RPMI7951 (cell line): ENCODE measurements at regions not wholly inside any gene's neighbourhood (a gene's known extent, or its start where the extent isn't known, plus 50 kb on each side); places are given as distances from the start of the nearest gene placed in this dataset.
A peak's percentile ranks its signal among the peaks of the same experiment; 100 is the strongest.
"Not testable (repeated sequence)": the region's sequence is repeated elsewhere in the genome, so short reads cannot be mapped to it uniquely, and the experiment has no call there.

ENCODE experiments used
- DNase-seq: peaks from one replicate; pipeline ENCODE4 v3.0.0-alpha.2; 2012; ENCODE audit warnings: low read depth

DNA sequence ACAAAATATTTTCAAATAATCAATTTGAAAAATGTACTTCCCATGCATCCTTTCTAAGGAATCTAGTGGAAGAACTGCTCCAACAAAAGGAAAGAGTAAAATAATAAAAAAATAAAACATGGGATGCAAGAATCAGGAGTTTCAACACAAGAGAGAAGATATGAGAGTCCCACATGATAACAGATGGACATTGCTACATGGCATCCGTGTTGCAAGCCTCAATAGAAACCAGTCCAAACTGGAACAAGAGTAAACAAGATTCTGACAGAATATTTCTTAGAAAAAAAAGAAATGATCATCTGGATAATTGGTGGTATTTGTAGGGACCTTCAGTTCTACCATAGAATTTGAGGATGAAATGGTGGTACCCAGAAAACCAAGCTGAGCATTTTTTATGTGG is 186.8 kb downstream of the FRK start:
- no peak for DNase-seq

DNA sequence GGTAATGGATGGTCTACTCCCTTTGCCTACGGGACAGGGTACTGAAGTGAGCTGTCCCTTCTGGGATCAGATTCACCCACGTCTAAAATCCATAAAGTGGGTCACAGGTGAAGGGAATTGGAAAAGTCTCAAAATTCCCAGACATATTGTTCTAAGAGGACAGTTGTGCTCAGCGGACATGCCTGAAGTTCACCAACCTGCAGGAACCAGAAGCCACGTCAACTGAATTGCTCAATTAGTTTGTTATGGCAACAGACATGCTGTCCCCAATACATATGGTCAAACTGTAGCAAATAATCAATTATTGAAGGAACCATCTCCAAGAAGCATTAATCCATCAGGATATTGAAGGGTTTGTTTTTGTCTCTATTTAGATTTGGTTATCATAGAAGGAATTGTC is 190.2 kb downstream of the FRK start:
- no peak for DNase-seq

DNA sequence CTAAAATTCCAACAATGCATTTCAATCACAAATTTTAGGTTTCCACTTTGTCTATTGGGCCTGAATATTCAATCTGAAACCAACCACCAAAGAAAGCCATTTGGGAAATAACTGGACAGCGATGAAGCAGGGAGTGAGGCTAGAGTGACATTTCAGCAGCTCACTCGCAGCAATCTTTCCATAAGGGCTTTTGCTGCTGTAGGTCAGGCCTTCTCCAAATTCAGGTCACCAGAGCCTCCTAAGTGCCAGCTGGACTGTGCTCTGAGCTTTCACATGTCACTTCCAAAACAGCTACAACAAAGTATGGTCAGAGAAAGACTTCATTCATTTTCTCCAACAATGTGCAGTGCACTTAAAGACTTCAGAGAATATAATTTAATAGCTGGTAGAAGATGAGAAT is 194.8 kb downstream of the FRK start:
- DNase-seq = no peak

DNA sequence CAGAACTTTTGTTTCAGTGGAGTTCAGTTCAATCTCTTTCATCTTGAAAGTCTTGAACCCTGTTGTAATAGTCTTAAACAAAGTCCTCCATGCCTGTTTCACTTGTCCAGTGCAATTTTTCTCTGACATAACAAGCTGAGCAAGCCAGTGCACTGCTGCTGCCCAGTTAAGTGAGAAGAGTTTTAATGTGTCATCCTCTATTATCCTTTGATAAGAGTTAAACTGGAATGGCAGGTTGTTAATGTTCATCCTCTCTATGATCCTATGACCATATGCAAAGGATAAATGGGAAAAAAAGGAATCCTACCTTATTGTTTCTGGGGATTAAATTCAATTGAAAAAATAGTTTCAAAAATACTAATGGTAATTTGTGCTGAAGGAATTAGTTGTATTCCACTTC is 197.5 kb downstream of the FRK start:
- no peak for DNase-seq

DNA sequence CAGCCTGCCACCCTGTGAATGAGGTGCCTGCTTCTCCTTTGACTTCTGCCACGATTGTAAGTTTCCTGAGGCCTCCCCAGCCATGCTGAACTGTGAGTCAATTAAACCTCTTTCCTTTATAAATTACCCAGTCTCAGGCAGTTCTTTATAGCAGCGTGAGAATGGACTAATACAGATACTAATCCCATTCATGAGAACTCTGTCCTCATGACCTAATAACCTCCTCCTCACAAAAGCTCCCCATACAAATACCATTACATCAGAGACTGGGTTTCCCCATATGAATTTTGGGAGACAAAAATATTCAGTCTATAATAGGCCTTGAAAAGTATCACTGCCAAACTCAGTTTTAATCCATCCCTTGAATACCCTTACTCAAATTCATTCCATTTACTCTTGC is 199.0 kb downstream of the FRK start:
- not testable (repeated sequence) for DNase-seq

DNA sequence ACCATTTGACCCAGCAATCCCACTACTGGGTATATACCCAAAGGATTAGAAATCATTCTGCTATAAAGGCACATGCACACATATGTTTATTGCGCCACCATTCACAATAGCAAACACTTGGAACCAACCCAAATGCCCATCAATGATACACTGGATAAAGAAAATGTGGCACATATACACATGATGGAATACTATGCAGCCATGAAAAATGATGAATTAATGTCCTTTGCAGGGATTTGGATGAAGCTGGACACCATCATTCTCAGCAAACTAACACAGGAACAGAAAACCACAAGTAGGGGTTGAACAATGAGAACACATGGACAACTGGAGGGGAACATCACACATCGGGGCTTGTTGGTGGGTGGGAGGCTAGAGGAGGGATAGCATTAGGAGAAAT is 201.1 kb downstream of the FRK start:
- not testable (repeated sequence) for DNase-seq

DNA sequence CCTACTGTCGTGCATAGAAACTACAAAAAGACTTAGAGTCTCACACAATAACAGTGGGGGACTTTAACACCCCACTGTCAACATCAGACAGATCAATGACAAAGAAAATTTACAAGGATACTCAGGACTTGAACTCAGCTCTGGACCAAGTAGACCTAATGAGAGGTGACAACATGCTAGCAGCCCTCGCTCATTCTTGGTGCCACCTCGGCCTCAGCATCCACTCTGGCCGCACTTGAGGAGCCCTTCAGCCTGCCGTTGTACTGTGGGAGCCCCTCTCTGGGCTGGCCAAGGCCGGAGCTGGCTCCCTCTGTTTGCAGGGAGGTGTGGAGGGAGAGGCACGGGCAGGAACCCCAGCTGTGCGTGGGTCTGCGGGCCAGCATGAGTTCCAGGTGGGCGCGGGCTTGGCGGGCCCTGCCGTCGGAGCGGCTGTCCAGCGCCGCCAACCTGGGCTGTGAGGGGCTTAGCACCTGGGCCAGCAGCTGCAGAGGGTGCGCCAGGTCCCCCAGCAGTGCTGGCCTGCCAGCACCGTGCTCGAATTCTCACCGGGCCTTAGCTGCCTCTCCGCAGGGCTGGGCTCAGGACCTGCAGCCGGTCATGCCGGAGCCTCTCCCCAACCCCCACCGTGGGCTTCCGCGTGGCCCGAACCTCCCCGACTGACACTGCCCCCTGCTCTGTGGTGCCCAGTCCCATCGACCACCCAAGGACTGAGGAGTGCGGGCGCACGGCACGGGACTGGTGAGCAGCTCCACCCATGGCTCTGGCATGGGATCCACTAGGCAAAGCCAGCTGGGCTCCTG is 205.6 kb downstream of the FRK start:
- DNase-seq = no peak

DNA sequence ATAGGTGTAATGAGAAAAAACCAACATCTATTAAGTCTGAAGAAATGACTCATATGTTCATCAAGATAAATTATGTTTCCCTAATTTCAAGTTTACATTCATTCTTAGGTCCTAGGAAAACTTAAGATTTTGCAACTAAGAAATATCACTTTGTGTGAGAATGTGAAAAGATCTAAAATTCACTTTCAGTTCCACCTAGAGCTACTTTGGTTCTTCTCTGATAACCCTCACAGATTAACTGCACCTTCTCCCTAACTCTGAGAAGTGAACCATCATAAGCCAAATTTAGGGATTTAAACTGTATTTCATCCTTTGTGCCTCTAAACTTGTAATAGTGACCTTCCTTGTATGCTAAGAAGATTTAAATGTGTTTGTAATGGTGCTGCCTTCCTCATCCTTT is 213.0 kb downstream of the FRK start:
- DNase-seq = no peak

DNA sequence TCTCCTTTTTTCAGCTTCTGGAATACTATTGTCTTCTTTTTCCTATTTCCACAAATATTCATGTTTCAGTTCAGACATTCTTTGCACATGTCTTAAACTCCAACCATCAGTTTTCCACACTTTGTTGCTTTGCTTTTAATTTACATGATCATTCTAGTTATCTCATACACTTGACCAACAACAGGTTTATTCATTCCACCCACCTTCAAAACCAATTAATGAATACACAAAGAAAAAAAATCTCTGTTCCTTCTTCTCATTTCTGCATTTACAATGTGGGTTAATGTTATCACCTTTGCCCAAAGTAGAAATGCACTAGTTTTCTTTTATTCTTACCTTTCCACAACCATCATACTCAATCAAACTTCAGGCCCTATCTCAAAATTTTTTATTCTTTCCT is 216.7 kb downstream of the FRK start:
- DNase-seq = no peak

DNA sequence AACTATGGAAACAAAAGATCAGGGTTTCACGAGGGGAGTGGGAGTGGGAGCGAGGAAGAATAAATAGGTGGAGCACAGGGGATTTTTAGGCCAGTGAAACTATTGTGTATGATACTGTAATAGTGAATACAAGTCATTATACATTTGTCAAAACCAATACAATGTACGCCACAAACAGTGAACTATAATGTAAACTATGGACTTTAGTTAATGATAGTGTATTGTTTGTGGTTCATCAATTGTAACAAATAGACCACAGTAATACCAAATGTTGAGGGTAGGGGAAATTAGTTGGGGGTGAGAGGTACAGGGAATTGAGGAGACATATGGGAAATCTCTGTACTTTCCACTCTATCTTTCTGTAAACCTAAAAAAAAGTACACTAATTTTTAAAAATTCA is 218.4 kb downstream of the FRK start:
- DNase-seq = no peak

DNA sequence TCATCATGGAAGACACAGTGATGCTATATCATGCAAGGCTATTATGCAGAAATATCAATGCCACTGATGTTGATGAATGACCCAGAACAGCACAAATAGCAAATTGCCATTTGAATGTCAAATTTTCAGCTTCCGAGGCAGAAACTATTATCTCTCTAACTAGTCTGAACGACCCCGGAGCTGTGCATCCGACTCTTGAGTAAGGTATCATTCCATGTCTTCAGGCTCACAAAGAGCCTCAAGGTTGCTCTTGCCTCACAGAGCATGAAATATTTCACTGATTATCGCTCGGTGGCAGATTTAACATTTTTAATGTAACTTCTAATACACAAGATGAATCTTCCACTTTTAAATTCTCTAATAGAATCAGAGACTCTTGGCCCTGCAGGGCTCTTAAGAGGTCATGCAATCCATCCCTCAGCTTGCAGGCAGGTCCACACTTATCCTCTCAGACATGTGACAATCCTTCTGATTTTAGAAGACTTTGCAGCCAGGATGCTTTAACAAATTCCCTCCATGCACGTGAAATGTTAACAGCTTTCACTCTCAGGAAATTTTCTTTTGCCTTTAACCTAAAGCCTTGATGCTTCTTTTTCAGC is 221.0 kb downstream of the FRK start:
- no peak for DNase-seq

DNA sequence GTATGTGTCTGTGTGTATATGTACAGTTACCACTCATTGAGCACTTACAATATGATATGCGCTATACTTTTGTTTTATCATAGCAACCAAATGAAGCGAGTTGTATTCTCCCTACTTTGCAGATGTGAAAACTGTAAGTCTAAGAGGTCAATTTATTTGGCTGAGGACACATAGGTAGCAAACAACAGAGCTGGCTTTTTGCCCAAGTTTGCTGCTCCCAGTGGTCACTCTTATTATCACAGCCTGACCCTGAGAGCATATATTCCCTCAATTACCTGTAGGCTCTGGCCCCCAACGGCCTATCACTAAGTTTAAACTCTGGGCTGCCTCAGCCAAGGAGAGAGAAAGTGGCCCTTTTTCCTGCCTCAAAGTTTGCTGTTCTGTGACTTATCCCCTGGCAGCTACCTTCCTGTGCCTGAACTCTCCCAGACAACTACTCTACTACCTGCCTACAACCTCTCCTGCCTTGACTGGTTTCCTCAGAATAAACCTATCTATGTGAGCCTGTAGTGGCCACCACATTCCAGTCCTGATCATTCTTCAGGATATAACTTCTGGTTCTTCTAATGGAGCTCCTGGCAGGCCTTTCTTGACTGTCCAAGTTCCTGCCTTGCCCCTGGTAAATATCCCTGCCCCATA is 221.8 kb downstream of the FRK start:
- peak; percentile 41 for DNase-seq

DNA sequence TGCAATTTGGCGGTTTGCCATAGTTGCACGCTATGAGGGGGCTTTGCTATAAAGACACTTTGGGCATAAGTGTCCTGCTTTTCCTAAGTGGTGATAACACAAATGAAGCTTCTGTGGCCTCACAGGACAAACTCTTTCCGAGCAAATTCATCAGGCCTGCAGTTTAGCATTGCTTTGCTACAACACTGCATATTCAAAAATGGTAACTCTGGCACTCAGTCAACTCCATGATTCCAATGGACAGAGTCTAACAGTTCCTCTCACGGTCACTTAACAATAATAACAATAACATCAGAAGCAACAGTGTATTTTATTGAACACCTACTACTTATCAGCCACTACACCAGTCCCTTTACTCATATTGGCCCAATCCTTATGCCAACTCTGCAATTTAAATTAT is 222.5 kb downstream of the FRK start:
- no peak for DNase-seq

DNA sequence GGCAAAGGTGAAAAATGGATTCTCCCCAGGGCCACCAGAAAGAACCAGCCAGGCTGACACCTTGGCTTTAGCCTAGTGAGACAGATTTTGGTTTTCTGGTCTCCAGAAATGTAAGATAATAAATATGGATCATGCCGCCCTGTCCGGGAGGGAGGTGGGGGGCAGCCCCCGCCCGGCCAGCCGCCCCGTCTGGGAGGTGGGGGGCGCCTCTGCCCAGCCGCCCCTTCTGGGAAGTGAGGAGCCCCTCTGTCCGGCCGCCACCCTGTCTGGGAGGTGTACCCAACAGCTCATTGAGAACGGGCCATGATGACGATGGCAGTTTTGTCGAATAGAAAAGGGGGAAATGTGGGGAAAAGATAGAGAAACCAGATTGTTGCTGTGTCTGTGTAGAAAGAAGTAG is 224.3 kb downstream of the FRK start:
- DNase-seq = not testable (repeated sequence)

DNA sequence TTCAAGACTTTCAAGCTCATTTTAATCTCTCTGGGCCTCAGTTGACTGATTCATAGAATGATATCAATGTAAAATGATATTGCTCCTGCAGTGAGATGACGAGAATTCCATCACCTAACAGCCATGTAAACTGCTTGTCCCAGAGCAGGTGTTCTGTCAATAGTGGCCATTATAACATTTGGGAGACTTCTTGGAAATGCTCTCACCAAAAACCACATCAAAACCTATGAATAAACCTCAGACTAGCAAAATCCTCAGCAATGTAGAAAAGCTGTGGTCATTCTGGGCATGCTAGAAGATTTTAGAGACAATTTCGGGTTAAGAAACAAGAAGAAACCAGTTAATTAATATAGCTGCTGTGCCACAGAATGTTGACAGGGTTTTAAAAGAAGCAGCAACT is 225.4 kb downstream of the FRK start:
- DNase-seq = peak; percentile 70

DNA sequence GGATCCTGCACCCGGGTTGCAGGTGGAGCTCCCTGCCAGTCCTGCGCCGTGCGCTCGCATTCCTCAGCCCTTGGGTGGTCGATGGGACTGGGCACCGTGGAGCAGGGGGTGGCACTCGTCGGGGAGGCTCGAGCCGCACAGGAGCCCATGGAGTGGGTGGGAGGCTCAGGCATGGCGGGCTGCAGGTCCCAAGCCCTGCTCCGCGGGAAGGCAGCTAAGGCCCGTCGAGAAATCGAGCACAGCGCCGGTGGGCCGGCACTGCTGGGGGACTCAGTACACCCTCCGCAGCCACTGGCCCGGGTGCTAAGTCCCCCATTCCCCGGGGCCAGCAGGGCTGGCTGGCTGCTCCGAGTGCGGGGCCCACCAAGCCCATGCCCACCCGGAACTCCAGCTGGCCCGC is 226.1 kb downstream of the FRK start:
- DNase-seq = not testable (repeated sequence)

DNA sequence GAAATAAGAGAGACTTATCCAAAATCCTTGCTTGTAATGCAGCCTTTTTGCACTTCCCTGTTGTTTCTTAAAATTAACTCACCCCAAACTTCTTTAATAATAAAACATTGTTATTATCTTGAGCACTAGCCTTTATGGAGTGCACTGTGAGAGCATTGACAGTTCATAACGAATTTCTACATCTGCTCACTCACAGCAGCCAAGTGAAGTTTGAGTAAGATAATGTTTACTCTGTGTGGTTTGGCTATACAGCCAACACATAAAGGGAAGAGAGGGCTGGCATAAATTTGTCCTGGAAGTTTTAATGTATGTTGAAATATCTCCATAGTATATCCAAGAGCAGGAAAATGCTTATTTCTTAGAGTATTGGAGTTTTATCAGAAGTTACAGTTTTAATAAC is 227.9 kb downstream of the FRK start:
- DNase-seq = peak; percentile 52

DNA sequence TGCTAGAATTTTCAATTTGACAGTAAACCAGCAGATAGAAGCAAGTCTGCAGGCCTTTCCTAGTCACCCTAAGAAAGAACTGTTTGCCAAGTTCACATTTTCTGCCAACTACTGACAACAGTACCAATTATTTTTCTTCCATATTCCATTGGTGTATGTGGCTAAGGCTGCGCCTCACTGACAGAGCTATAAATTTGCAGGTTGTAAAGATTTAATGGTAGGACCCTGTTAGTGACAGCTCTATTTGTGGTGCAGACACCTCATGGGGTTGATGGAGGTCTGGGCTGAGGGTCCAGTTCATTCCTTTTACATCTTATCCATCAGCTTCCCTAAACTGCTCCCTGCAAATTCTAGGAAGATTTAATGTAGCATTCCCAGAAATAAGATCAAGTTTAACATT is 228.5 kb downstream of the FRK start:
- DNase-seq = no peak

DNA sequence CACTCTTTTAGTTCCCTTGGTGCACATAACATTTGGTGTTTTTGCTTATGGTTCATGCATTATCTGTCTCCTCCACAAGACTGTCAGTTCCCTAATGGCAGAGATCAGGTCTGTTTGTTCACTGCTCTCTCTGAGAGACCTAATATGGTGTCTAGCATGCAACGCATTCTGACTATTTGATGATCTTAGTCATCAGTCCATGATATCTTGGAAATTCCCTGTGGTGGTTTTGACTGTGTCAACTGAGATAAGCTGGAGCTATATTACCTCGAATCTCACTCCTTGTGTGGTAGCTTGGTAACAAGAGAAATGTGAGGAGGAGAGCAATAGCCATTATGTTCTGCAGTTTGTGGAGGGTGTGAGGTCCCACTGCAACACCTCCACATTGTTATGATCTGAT is 229.8 kb downstream of the FRK start:
- DNase-seq = peak; percentile 90

DNA sequence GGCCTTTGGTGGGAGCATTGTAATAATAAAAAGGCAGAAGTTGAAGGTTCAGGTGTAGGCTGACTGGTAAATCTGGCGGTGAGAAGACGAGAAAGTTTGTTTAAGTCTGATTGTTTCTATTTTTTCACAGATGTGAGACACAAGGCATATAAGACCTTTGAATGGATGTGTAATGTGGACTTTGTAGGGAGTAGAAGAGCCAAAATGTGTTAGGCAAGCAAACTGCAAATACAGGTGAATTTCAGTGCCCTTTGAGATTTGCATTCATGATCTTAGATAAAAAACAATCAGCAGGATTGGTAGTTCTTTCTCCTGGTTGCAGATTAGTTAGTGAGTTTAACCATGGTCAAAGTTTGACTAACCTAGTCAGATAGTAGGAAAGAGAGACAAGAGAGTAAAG is 238.9 kb downstream of the FRK start:
- no peak for DNase-seq

DNA sequence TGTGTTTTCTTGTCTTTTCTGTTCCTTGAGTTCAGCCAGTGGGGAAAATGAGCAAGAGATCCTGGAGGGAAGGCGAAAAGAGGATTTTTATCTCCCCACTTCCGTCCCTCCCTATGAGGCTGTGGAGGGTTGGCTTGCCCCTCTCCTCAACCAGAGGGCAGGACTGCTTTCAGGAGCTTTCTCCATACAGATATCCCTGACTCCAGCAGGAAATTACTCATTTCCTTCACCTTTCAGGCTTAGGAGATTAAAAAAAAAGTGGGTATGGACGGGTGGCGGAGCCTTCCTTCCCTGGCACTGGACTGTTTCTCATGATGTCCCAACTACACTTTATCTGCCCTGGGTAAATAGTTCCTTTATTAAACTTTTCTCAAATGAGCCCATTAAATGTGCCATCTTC is 241.2 kb downstream of the FRK start:
- peak; percentile 34 for DNase-seq

DNA sequence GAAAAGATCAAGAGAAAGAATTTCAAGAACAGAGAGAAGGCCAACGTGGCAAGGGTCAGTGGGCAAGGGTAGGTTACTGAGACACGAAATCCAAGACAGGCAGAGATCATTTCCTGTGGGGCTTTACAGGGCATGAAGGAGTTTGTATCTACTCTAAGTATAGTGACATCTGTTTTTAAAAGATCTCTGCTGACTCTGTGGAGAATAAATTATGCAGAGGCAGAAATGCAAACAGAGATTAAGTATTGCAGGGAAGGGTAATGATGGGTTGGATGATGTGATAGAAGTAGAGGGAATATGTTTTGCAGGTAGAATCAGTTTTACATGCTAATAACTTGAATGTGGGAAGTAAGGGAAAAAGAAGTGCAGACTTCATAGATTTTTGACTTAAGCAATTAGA is 243.5 kb downstream of the FRK start:
- no peak for DNase-seq

DNA sequence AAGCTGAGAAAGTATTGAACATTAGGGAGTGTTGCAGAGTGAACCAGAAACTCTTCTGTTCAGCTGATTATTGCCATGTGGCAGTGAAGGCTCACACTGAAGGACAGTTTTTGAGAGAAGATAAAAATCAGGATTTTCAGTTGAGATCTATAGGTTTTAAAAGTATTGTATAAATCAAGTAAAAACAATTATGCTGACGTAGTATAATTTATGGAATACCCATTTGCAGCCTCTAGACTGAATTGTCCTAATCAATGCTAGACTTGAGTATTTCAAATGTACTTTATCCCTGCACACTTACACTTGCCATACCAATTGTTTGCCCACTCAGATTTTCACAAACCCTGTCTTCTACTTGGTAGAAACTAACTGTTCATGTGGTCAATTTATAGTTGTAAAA is 245.8 kb downstream of the FRK start:
- DNase-seq = no peak
